Tibial nerve (tissue), 4 donors: ENCODE measurements at regions not wholly inside any gene's neighbourhood (a gene's known extent, or its start where the extent isn't known, plus 50 kb on each side); places are given as distances from the start of the nearest gene placed in this dataset.
"Not testable (repeated sequence)": the region's sequence is repeated elsewhere in the genome, so short reads cannot be mapped to it uniquely, and the experiment has no call there.

Source experiments
- DNase-seq, 2 donors: peaks; one replicate each; pipeline ENCODE4 v3.0.0-alpha.2; 2019; ENCODE audit warnings: low spot score in 2 of 2
- H3K27ac ChIP-seq, 4 donors: fragments of 200-600 bp; sonication (generic) in 3 of 4; one replicate each; pipeline ENCODE4 v1.5.1; 2017 to 2019; ENCODE audit warnings: mild to moderate bottlenecking in 1 of 4
- H3K27me3 ChIP-seq, 2 donors: fragments of 200-600 bp; sonication (generic) in 1 of 2; one replicate each; pipeline versions ENCODE4 v1.5.1 to v1.6.0; 2017 to 2019
- H3K36me3 ChIP-seq, 3 donors: fragments of 200-600 bp; sonication (generic); one replicate each; pipeline ENCODE4 v1.5.1; 2018 to 2019
- H3K4me1 ChIP-seq, 4 donors: fragments of 200-600 bp; sonication (generic) in 3 of 4; one replicate each; pipeline ENCODE4 v1.5.1; 2017 to 2019
- H3K4me3 ChIP-seq, 4 donors: fragments of 200-600 bp; sonication (generic) in 3 of 4; one replicate each; pipeline ENCODE4 v1.5.1; 2017 to 2019; ENCODE audit warnings: mild to moderate bottlenecking in 1 of 4, moderate library complexity in 1 of 4
- H3K9me3 ChIP-seq, 4 donors: fragments of 200-600 bp; sonication (generic) in 3 of 4; one replicate each; pipeline ENCODE4 v1.5.1; 2017 to 2019
- CTCF ChIP-seq, 5 experiments: fragments of 200-600 bp in 3 of 5; fragments of 450-650 bp in 2 of 5; sonication (generic) in 3 of 5; IDR thresholded peaks; one replicate each; pipeline ENCODE4 v1.5.1; 2016 to 2019; ENCODE audit warnings: antibody characterized with exemption in 5 of 5, mild to moderate bottlenecking in 3 of 5, moderate library complexity in 2 of 5
- EP300 ChIP-seq, 2 donors: sonication (generic); formaldehyde crosslinking; IDR thresholded peaks; one replicate each; pipeline ENCODE4 v1.6.1; 2017; ENCODE audit warnings: antibody characterized with exemption in 2 of 2, mild to moderate bottlenecking in 1 of 2
- POLR2A ChIP-seq, 2 donors: fragments of 450-650 bp; IDR thresholded peaks; one replicate each; pipeline ENCODE4 v1.6.1; 2017; ENCODE audit warnings: antibody characterized with exemption in 2 of 2, mild to moderate bottlenecking in 2 of 2, moderate library complexity in 2 of 2
- WGBS, 2 donors: methylation state at CpG; one replicate each; pipeline ENCODE4 v1.1.5; 2018; 5-methylcytosine and 5-hydroxymethylcytosine counted together

- no peaks in the 10 kb centered on the region for H3K27me3 ChIP-seq
- H3K27ac ChIP-seq = no peak overlapping the region
- DNase-seq = no peak
- TF ChIP-seq POLR2A (IDR thresholded peaks at IDR 0.05) (no peak), EP300 (IDR thresholded peaks at IDR 0.05) (no peak), CTCF (IDR thresholded peaks at IDR 0.05) (no peak)
- H3K9me3 ChIP-seq = no peaks in the 10 kb centered on the region
- peaks cover 0 to 15% (median 5%) of the 10 kb centered on the region in 4 donors for H3K4me1 ChIP-seq
- no peaks in the 10 kb centered on the region for H3K36me3 ChIP-seq
- no peak overlapping the region for H3K4me3 ChIP-seq
Measured at GRCh38 chr1:223019256-223019655, 123.8 kb downstream of the TLR5 start.

- H3K9me3 ChIP-seq = no peaks in the 10 kb centered on the region
- 91 to 94% methylated on average over 4 of the region's 4 CpGs for WGBS, 2 donors
- H3K4me1 ChIP-seq = peaks cover 0 to 15% (median 5%) of the 10 kb centered on the region in 4 donors
- TF ChIP-seq EP300 (IDR thresholded peaks at IDR 0.05) = no peak
- no peak for TF ChIP-seq POLR2A (IDR thresholded peaks at IDR 0.05)
- TF ChIP-seq CTCF (IDR thresholded peaks at IDR 0.05) = no peak
- H3K4me3 ChIP-seq = no peak overlapping the region
- no peak for DNase-seq
- no peaks in the 10 kb centered on the region for H3K36me3 ChIP-seq
- no peak overlapping the region for H3K27ac ChIP-seq
- H3K27me3 ChIP-seq = no peaks in the 10 kb centered on the region
Measured at GRCh38 chr1:223020770-223021169, 122.3 kb downstream of the TLR5 start.

- Histone ChIP-seq H3K4me1 (peaks cover 0 to 15% (median 5%) of the 10 kb centered on the region in 4 donors), H3K9me3 (no peaks in the 10 kb centered on the region), H3K27ac (peak overlapping the region in 2 of 4 donors; percentile 25 to 42), H3K27me3 (no peaks in the 10 kb centered on the region), H3K4me3 (no peak overlapping the region), H3K36me3 (no peaks in the 10 kb centered on the region)
- WGBS, 2 donors = 40 to 52% methylated on average over 7 of the region's 7 CpGs
- DNase-seq = no peak
- TF ChIP-seq CTCF (IDR thresholded peaks at IDR 0.05) (no peak), EP300 (IDR thresholded peaks at IDR 0.05) (no peak), POLR2A (IDR thresholded peaks at IDR 0.05) (no peak)
Measured at GRCh38 chr1:223022641-223023473, 120.2 kb downstream of the TLR5 start.

- Histone ChIP-seq H3K4me1 (peaks cover 0 to 15% (median 5%) of the 10 kb centered on the region in 4 donors), H3K27ac (no peak overlapping the region), H3K9me3 (no peaks in the 10 kb centered on the region), H3K36me3 (no peaks in the 10 kb centered on the region), H3K4me3 (no peak overlapping the region), H3K27me3 (no peaks in the 10 kb centered on the region)
- TF ChIP-seq EP300 (IDR thresholded peaks at IDR 0.05) = no peak
- TF ChIP-seq CTCF (IDR thresholded peaks at IDR 0.05) = no peak
- TF ChIP-seq POLR2A (IDR thresholded peaks at IDR 0.05) = no peak
- 93 to 94% methylated on average over 7 of the region's 7 CpGs for WGBS, 2 donors
- no peak for DNase-seq
Measured at GRCh38 chr1:223023863-223024262, 119.2 kb downstream of the TLR5 start.

- not testable (repeated sequence) for DNase-seq, H3K9me3 ChIP-seq, H3K27ac ChIP-seq, H3K36me3 ChIP-seq, H3K27me3 ChIP-seq, H3K4me3 ChIP-seq
- WGBS, 2 donors = 78 to 86% methylated on average over 4 of the region's 5 CpGs
- H3K4me1 ChIP-seq = peaks cover 0 to 15% (median 5%) of the 10 kb centered on the region in 4 donors
Measured at GRCh38 chr1:223024486-223024885, 118.6 kb downstream of the TLR5 start.

- 63 to 64% methylated on average over 4 of the region's 4 CpGs for WGBS, 2 donors
- Histone ChIP-seq H3K27ac (peak overlapping the region in 1 of 4 donors; percentile 42), H3K4me1 (peaks cover 0 to 15% (median 5%) of the 10 kb centered on the region in 4 donors)
- H3K36me3 ChIP-seq, H3K4me3 ChIP-seq, DNase-seq, H3K9me3 ChIP-seq, H3K27me3 ChIP-seq: not testable (repeated sequence)
Measured at GRCh38 chr1:223025190-223025734, 117.8 kb downstream of the TLR5 start.

- H3K36me3 ChIP-seq, H3K27ac ChIP-seq, DNase-seq, H3K27me3 ChIP-seq, H3K4me3 ChIP-seq, H3K9me3 ChIP-seq: not testable (repeated sequence)
- H3K4me1 ChIP-seq = peaks cover 0 to 20% (median 5%) of the 10 kb centered on the region in 4 donors
- 69 to 72% methylated on average over 5 of the region's 5 CpGs for WGBS, 2 donors
Measured at GRCh38 chr1:223026639-223027038, 116.4 kb downstream of the TLR5 start.
